ENCODE measurements at regions not wholly inside any gene's neighbourhood (a gene's known extent, or its start where the extent isn't known, plus 50 kb on each side); places are given as distances from the start of the nearest gene placed in this dataset.

- Histone ChIP-seq H3K36me3 (ENCODE audit: control insufficient read depth, insufficient read depth, low read length) (no peaks in the 10 kb centered on the region), H3K4me3 (ENCODE audit: low read depth, low read length) (no peak overlapping the region), H3K27me3 (ENCODE audit: control insufficient read depth, insufficient read depth, low read length) (no peaks in the 10 kb centered on the region; the same call in 1 of the 2 replicates)
- ChIA-PET CTCF (interaction anchor here (0.6 to 2.0 kb wide), 5 partner anchors 10 to 124 kb away, joined by 3 to 5 read pairs (median 4); no protein-coding TSS in a partner anchor), POLR2A (no interaction called here)
- TF ChIP-seq CTCF (IDR thresholded peaks at IDR 0.05; ENCODE audit: insufficient read depth, low read depth, low read length), result no peak
- DNase-seq (ENCODE audit: low read depth), result no peak
These were observed 408.8 kb upstream of the C2CD4B start for GRCh38 chr15:62573876-62574275.

- no peak for DNase-seq (ENCODE audit: low read depth)
- TF ChIP-seq CTCF (IDR thresholded peaks at IDR 0.05; ENCODE audit: insufficient read depth, low read depth, low read length), result no peak
- no peaks in the 10 kb centered on the region for H3K36me3 ChIP-seq (ENCODE audit: control insufficient read depth, insufficient read depth, low read length)
- H3K27me3 ChIP-seq (ENCODE audit: control insufficient read depth, insufficient read depth, low read length), result no peaks in the 10 kb centered on the region
- CTCF ChIA-PET, result no interaction called here
- POLR2A ChIA-PET, result no interaction called here
- H3K4me3 ChIP-seq (ENCODE audit: low read depth, low read length), result no peak overlapping the region
These were observed 413.5 kb upstream of the C2CD4B start for GRCh38 chr15:62578546-62578945.

GRCh38 chr15:62578960-62579359 lies 413.9 kb upstream of the C2CD4B start:
- TF ChIP-seq CTCF (IDR thresholded peaks at IDR 0.05; ENCODE audit: insufficient read depth, low read depth, low read length), result no peak
- ChIA-PET CTCF (no interaction called here), POLR2A (no interaction called here)
- Histone ChIP-seq H3K4me3 (ENCODE audit: low read depth, low read length) (no peak overlapping the region), H3K36me3 (ENCODE audit: control insufficient read depth, insufficient read depth, low read length) (no peaks in the 10 kb centered on the region), H3K27me3 (ENCODE audit: control insufficient read depth, insufficient read depth, low read length) (no peaks in the 10 kb centered on the region)
- DNase-seq (ENCODE audit: low read depth), result no peak

GRCh38 chr15:62579842-62580241 lies 414.8 kb upstream of the C2CD4B start:
- H3K36me3 ChIP-seq (ENCODE audit: control insufficient read depth, insufficient read depth, low read length), result no peaks in the 10 kb centered on the region
- no peak for TF ChIP-seq CTCF (IDR thresholded peaks at IDR 0.05; ENCODE audit: insufficient read depth, low read depth, low read length)
- DNase-seq (ENCODE audit: low read depth), result no peak
- ChIA-PET CTCF (no interaction called here), POLR2A (no interaction called here)
- no peak overlapping the region for H3K4me3 ChIP-seq (ENCODE audit: low read depth, low read length)
- H3K27me3 ChIP-seq (ENCODE audit: control insufficient read depth, insufficient read depth, low read length), result no peaks in the 10 kb centered on the region

GRCh38 chr15:62582580-62582979 lies 417.5 kb upstream of the C2CD4B start:
- CTCF ChIA-PET, result no interaction called here
- Histone ChIP-seq H3K36me3 (ENCODE audit: control insufficient read depth, insufficient read depth, low read length) (no peaks in the 10 kb centered on the region), H3K4me3 (ENCODE audit: low read depth, low read length) (no peak overlapping the region), H3K27me3 (ENCODE audit: control insufficient read depth, insufficient read depth, low read length) (no peaks in the 10 kb centered on the region)
- no peak for DNase-seq (ENCODE audit: low read depth)
- no peak for TF ChIP-seq CTCF (IDR thresholded peaks at IDR 0.05; ENCODE audit: insufficient read depth, low read depth, low read length)
- POLR2A ChIA-PET, result no interaction called here
